Lung (tissue), 11 donors: ENCODE measurements at regions not wholly inside any gene's neighbourhood (a gene's known extent, or its start where the extent isn't known, plus 50 kb on each side); places are given as distances from the start of the nearest gene placed in this dataset.
A peak's percentile ranks its signal among the peaks of the same experiment; 100 is the strongest.

Experiments
- ATAC-seq: fragments of 200-7000 bp; cut with Tn5 transposase; one replicate; pipeline ENCODE4 v1.9.1; 2020; ENCODE audit warnings: moderate number of reproducible peaks; ENCODE audit not compliant: insufficient read depth, low FRiP score
- DNase-seq, 3 donors: peaks; one replicate each; pipeline ENCODE4 v3.0.0-alpha.2; 2013 to 2017
- H3K27ac ChIP-seq, 2 donors: one replicate each; pipeline ENCODE4 v1.5.1; 2013; ENCODE audit warnings: mild to moderate bottlenecking in 2 of 2, moderate library complexity in 2 of 2, control low read depth in 1 of 2, inconsistent platforms in 1 of 2, low read depth in 1 of 2, low read length in 1 of 2
- H3K27me3 ChIP-seq, 3 donors: one replicate each; pipeline ENCODE4 v1.5.1; 2013; ENCODE audit warnings: low read length in 2 of 3; ENCODE audit not compliant: control insufficient read depth in 3 of 3, insufficient read depth in 3 of 3
- H3K36me3 ChIP-seq, 4 donors: one replicate each; pipeline ENCODE4 v1.5.1; 2013; ENCODE audit warnings: low read length in 4 of 4, mild to moderate bottlenecking in 1 of 4, moderate library complexity in 1 of 4; ENCODE audit not compliant: control insufficient read depth in 4 of 4, insufficient read depth in 4 of 4
- H3K4me1 ChIP-seq, 5 donors: one replicate each; pipeline ENCODE4 v1.5.1; 2013; ENCODE audit warnings: low read length in 5 of 5, mild to moderate bottlenecking in 2 of 5, moderate library complexity in 1 of 5; ENCODE audit not compliant: control insufficient read depth in 5 of 5, insufficient read depth in 5 of 5
- H3K4me3 ChIP-seq: one replicate; pipeline ENCODE4 v1.5.1; 2013; ENCODE audit warnings: mild to moderate bottlenecking, control low read depth, moderate library complexity
- H3K9ac ChIP-seq, 2 donors: one replicate each; pipeline ENCODE4 v1.5.1; 2013; ENCODE audit warnings: low read length in 2 of 2, control low read depth in 1 of 2; ENCODE audit not compliant: insufficient read depth in 1 of 2
- H3K9me3 ChIP-seq, 4 donors: one replicate each; pipeline ENCODE4 v1.5.1; 2013; ENCODE audit warnings: low read length in 3 of 4, mild to moderate bottlenecking in 1 of 4, moderate library complexity in 1 of 4; ENCODE audit not compliant: control insufficient read depth in 4 of 4, insufficient read depth in 3 of 4
- WGBS, 2 donors: extraction: QIAGEN DNeasy Blood & Tissue Kit; methylation state at CpG; one replicate each; pipeline ENCODE4 v1.1.7; 2013; 5-methylcytosine and 5-hydroxymethylcytosine counted together
- TF ChIP-seq, protein P1 (sequence below): IDR thresholded peaks from 2 replicates; pipeline ENCODE4 v1.5.1; 2012; ENCODE audit warnings: mild to moderate bottlenecking; ENCODE audit errors: control extremely low read depth, extremely low read depth
- donor health status: control.
- donor health status: control.
- donor health status: Bipolar disorder and iron deficiency.
- donor health status: healthy.
- donor health status: DM: yes; HTN: yes; CAD: no.

DNA sequence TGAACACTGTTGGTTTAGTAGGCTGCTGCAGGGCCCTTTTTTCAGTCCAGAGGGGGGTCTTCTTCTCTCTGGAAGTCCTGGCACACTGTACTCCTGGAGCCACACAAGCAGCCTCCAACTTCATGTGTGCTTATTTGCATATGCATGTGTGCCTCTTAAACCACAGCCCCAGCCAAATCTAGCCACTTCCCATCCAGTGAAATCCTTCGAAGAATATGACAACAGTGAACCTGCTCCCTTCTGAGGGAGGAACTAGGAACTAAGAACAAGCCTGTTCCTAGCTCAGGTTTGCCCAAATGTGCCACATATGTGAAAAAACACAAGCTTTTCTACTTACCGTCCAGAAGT lies 348.5 kb downstream of the FOXO1 start:
- no peak overlapping the region for H3K27ac ChIP-seq
- TF ChIP-seq, protein P1, sequence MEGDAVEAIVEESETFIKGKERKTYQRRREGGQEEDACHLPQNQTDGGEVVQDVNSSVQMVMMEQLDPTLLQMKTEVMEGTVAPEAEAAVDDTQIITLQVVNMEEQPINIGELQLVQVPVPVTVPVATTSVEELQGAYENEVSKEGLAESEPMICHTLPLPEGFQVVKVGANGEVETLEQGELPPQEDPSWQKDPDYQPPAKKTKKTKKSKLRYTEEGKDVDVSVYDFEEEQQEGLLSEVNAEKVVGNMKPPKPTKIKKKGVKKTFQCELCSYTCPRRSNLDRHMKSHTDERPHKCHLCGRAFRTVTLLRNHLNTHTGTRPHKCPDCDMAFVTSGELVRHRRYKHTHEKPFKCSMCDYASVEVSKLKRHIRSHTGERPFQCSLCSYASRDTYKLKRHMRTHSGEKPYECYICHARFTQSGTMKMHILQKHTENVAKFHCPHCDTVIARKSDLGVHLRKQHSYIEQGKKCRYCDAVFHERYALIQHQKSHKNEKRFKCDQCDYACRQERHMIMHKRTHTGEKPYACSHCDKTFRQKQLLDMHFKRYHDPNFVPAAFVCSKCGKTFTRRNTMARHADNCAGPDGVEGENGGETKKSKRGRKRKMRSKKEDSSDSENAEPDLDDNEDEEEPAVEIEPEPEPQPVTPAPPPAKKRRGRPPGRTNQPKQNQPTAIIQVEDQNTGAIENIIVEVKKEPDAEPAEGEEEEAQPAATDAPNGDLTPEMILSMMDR, result no peak
- H3K4me1 ChIP-seq, result no peaks in the 10 kb centered on the region
- ATAC-seq (no peak), DNase-seq (no peak)
- no peaks in the 10 kb centered on the region for H3K9me3 ChIP-seq
- no peaks in the 10 kb centered on the region for H3K36me3 ChIP-seq
- no peaks in the 10 kb centered on the region for H3K27me3 ChIP-seq
- WGBS, 2 donors, result 53 to 69% methylated on average over 2 of the region's 2 CpGs
- no peak overlapping the region for H3K9ac ChIP-seq
- no peak overlapping the region for H3K4me3 ChIP-seq

DNA sequence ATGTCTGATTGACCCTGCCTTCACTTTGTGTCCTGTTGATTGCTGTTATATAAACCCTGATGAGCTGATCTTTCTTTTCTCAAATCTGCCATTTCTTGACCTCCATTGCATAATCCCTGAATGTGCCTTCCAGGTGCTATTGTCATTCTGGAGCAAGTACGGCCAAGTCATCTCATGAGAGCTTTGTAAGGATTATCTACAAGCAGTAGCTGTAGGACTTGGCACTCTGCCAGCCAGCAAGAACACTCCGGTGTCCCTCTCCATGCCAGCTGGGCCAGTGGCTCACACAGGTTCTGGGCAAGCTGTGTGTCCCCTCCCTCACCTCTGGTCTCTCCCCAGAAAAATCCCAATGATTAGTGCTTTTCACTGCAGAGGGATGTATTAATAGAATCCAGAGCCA lies 348.1 kb downstream of the FOXO1 start:
- WGBS, 2 donors, result 38 to 43% methylated on average over 2 of the region's 2 CpGs
- Histone ChIP-seq H3K36me3 (no peaks in the 10 kb centered on the region), H3K27ac (no peak overlapping the region), H3K4me3 (no peak overlapping the region), H3K9ac (no peak overlapping the region), H3K9me3 (no peaks in the 10 kb centered on the region), H3K4me1 (no peaks in the 10 kb centered on the region), H3K27me3 (no peaks in the 10 kb centered on the region)
- TF ChIP-seq, protein P1, result no peak
- DNase-seq (peak in 1 of 3 donors; percentile 24), ATAC-seq (no peak)

DNA sequence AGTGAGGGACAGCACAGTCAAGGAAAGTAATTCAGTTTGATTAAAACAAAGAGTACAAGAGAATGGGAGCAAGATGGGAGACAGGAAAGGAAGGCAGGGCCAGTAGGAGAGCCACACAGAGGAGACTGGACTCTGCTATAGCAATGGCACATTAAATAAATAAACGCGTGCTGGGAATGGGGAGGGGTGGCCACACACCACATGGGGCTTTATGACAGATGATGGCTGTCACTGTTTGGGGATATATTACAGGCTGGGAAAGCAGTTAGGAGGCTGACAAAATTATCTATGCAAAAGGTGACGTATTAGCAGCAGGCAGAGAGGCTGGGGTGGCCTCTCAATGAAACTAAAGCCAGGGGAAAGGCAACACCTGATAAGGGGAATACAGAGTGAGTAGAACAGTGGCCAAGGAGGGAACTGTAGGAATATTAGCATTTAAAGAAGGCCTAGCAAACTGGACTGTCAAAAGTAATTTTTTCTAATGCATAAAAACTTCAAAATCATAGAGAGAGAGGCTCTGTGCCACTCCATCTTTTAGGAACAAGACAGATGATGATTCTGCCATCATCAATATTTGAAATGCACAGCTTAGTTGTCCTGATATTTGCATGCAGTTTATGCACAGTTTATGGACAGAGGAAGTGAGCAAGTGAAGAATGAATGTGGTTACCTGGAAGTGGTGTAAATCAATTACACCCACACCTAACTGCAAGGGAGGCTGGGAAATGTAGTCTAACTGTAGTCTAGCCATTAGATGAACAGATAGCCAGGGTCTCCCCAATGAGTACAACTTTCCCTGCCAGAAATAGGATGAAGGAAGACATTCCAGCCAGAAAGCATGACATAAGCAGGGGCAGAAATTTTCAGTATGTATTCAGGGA lies 346.5 kb downstream of the FOXO1 start:
- H3K27me3 ChIP-seq, result no peaks in the 10 kb centered on the region
- H3K27ac ChIP-seq, result no peak overlapping the region
- no peaks in the 10 kb centered on the region for H3K36me3 ChIP-seq
- no peaks in the 10 kb centered on the region for H3K4me1 ChIP-seq
- no peak overlapping the region for H3K4me3 ChIP-seq
- no peaks in the 10 kb centered on the region for H3K9me3 ChIP-seq
- ATAC-seq (no peak), DNase-seq (no peak)
- no peak overlapping the region for H3K9ac ChIP-seq
- TF ChIP-seq, protein P1, result no peak
- WGBS, 2 donors, result 68 to 76% methylated on average over 3 of the region's 3 CpGs

DNA sequence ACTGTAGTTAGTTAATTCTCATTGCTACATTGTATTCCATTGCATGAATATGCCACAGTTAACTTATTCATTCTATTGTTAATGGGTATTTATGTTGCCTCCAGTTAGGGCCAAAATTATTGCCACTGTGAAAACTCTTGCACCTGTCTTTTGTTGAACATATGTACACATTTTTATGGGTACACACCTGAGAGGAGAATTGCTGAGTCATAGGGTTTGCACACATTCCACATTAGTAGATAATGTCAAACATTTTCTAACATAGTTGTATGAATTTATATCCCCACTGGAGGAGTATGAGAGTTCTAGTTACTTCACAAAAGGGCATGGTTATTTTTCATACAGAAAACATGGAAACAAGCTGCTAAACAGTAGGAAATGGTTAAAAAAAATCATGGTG lies 338.4 kb downstream of the FOXO1 start:
- H3K9me3 ChIP-seq, result no peaks in the 10 kb centered on the region
- ATAC-seq (no peak), DNase-seq (no peak)
- TF ChIP-seq, protein P1, result no peak
- H3K4me3 ChIP-seq, result no peak overlapping the region
- H3K4me1 ChIP-seq, result no peaks in the 10 kb centered on the region
- no peak overlapping the region for H3K9ac ChIP-seq
- no peak overlapping the region for H3K27ac ChIP-seq
- H3K27me3 ChIP-seq, result no peaks in the 10 kb centered on the region
- no peaks in the 10 kb centered on the region for H3K36me3 ChIP-seq
